ENCODE measurements at regions not wholly inside any gene's neighbourhood (a gene's known extent, or its start where the extent isn't known, plus 50 kb on each side); places are given as distances from the start of the nearest gene placed in this dataset.

DNA sequence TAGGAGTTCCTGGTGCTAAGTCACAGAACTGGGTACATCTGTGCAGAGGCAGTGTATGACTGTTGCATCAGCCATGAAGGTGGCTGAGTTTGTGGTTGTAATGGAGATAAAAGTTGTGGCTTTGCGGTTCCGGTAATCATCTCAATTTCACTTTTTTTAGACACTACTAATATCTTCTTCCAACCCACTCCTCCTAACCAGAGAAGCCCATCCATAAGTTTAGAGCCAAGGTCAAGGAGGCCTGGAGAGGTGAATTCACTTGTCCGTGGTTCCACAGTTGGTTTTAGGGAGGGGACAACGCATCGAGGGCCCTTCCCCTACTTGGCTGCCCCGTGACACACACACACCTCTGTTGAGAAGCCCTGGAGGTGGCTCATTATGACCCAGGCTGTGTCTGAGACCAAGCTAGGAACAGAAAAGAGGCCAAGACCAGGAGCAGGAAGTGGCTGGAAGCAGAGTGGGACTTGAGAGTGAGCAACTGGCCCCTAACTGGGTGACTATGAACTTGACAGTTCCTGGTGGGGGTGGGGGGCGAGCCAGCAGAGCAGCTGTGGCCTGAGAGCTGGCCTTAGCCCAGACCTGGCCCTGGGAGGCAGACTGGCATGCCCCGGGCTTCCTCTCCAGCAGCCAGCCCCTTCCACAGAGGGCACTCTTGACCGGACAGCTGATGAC is 66.8 kb upstream of the COL13A1 start:
- TF ChIP-seq, protein P1, sequence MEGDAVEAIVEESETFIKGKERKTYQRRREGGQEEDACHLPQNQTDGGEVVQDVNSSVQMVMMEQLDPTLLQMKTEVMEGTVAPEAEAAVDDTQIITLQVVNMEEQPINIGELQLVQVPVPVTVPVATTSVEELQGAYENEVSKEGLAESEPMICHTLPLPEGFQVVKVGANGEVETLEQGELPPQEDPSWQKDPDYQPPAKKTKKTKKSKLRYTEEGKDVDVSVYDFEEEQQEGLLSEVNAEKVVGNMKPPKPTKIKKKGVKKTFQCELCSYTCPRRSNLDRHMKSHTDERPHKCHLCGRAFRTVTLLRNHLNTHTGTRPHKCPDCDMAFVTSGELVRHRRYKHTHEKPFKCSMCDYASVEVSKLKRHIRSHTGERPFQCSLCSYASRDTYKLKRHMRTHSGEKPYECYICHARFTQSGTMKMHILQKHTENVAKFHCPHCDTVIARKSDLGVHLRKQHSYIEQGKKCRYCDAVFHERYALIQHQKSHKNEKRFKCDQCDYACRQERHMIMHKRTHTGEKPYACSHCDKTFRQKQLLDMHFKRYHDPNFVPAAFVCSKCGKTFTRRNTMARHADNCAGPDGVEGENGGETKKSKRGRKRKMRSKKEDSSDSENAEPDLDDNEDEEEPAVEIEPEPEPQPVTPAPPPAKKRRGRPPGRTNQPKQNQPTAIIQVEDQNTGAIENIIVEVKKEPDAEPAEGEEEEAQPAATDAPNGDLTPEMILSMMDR (IDR thresholded peaks at IDR 0.05), result no peak
- TF ChIP-seq EP300 (IDR thresholded peaks at IDR 0.05) (no peak), POLR2A (IDR thresholded peaks at IDR 0.05) (no peak), POLR2AphosphoS5 (IDR thresholded peaks at IDR 0.05) (no peak)
- Histone ChIP-seq H3K27me3 (no peaks in the 10 kb centered on the region), H3K4me3 (no peak overlapping the region), H3K27ac (no peak overlapping the region), H3K4me1 (peaks cover 0 to 20% (median 3%) of the 10 kb centered on the region in 3 donors), H3K9me3 (no peaks in the 10 kb centered on the region), H3K36me3 (no peaks in the 10 kb centered on the region)
- ATAC-seq, result no peak
- 90% methylated on average over 2 to 5 of the region's 9 CpGs for WGBS, 2 donors (ENCODE audit: low coverage in 1 of 2)

DNA sequence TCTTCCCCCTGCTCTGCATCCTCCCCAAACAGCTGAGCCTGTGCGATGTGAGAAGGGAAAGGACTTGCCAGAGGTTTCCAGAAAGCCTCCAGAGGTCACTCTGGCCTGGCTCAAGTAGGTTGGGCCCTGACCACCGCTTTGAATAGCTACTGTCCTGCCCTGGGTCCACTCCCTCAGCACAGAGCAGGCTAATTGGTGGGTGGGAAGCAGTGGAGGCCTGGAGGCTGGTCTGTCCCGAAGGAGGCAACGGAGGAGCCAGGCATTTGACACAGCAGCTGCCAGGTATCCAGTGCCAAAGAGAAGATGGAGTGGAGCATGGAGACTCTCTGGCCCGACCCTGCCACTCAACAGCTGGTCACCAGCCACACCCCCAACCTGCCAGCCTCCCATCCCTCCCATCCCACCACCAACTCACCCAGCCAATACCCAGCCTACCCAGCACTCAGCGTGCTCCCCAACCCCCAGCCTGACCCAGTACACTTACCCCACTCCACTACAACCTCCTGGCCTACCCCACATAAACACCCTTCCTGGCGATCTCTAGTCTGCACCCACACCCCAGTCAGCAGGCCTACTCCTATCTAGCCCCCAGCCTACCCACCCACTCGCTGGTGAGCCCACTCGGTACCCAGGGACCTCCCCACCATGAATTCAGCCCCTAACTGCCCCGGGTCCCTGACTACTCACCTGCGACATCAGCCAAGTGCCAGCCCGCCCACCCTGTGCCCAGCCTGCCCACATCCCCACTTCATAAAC is 64.6 kb upstream of the COL13A1 start:
- Histone ChIP-seq H3K9me3 (no peaks in the 10 kb centered on the region), H3K4me3 (no peak overlapping the region), H3K36me3 (no peaks in the 10 kb centered on the region), H3K27me3 (peaks cover 14% of the 10 kb centered on the region), H3K27ac (no peak overlapping the region), H3K4me1 (no peaks in the 10 kb centered on the region)
- no peak for ATAC-seq
- TF ChIP-seq EP300 (IDR thresholded peaks at IDR 0.05) (no peak), POLR2AphosphoS5 (IDR thresholded peaks at IDR 0.05) (no peak), POLR2A (IDR thresholded peaks at IDR 0.05) (no peak)
- TF ChIP-seq, protein P1 (IDR thresholded peaks at IDR 0.05), result no peak
- WGBS, 2 donors (ENCODE audit: low coverage in 1 of 2), result 96 to 97% methylated on average over 5 to 7 of the region's 12 CpGs

DNA sequence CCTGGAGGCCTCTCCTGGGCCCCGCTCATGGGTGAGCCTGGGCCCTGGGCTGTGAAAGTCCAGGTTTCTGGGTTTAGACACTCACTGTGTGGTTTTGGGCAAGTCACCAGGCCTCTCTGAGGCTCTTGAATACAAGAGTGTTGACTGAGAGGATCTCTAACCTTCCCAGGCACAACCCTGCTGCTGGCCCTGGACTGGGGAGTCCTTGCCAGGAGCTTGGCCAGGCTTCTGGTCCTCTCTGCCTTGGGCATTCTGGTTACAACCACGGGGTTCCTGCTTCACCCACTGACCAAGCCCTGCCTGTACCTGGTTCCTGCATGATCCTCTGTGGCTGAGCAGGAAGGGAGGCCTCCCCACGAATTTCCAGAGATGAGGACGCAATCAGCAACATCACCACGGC is 63.6 kb upstream of the COL13A1 start:
- TF ChIP-seq POLR2A (IDR thresholded peaks at IDR 0.05), result no peak
- TF ChIP-seq EP300 (IDR thresholded peaks at IDR 0.05), result no peak
- TF ChIP-seq, protein P1 (IDR thresholded peaks at IDR 0.05), result no peak
- TF ChIP-seq POLR2AphosphoS5 (IDR thresholded peaks at IDR 0.05), result no peak
- H3K4me1 ChIP-seq, result no peaks in the 10 kb centered on the region
- H3K27ac ChIP-seq, result no peak overlapping the region
- WGBS, 2 donors (ENCODE audit: low coverage in 1 of 2), result no CpG with 5 or more reads among the region's 5 CpGs
- H3K36me3 ChIP-seq, result no peaks in the 10 kb centered on the region
- peaks cover 23% of the 10 kb centered on the region for H3K27me3 ChIP-seq
- H3K9me3 ChIP-seq, result no peaks in the 10 kb centered on the region
- H3K4me3 ChIP-seq, result no peak overlapping the region
- ATAC-seq, result no peak

DNA sequence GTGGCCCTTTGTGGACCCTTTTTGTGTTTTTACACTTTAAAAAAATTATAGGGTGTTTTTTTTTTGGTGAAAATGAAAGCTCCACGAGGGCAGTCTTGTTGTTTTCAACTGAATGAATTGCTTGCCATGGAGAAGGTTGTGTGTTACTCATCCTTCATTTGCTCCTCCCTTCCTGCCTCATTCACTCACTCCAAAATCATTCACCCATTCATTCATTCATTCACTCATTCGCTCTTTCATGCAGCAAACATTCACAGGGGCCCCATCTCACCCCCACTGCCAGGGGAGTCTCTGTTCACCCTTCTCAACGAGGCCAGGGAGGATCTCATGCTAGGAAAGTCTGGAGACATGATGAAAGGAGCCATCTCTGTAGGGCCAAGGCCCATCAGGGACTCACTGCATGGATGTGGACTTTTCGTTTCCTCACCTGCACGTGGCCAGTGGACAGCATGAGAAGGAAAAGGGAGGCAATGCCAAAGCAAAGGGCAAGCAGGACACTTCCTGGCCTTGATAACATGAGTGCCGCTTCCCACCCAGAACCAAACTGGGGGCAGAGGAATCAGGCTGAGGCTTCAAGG is 62.8 kb upstream of the COL13A1 start:
- 71 to 83% methylated on average over 1 to 2 of the region's 6 CpGs for WGBS, 2 donors (ENCODE audit: low coverage in 1 of 2)
- TF ChIP-seq POLR2A (IDR thresholded peaks at IDR 0.05) (no peak), EP300 (IDR thresholded peaks at IDR 0.05) (no peak), POLR2AphosphoS5 (IDR thresholded peaks at IDR 0.05) (no peak)
- TF ChIP-seq, protein P1 (IDR thresholded peaks at IDR 0.05), result no peak
- no peak overlapping the region for H3K4me3 ChIP-seq
- no peaks in the 10 kb centered on the region for H3K4me1 ChIP-seq
- H3K27ac ChIP-seq, result no peak overlapping the region
- peaks cover 31% of the 10 kb centered on the region for H3K27me3 ChIP-seq
- H3K36me3 ChIP-seq, result no peaks in the 10 kb centered on the region
- H3K9me3 ChIP-seq, result no peaks in the 10 kb centered on the region
- no peak for ATAC-seq
